Erythroblast (primary cell): ENCODE measurements at regions not wholly inside any gene's neighbourhood (a gene's known extent, or its start where the extent isn't known, plus 50 kb on each side); places are given as distances from the start of the nearest gene placed in this dataset.

Source experiments
- GATA1 ChIP-seq: IDR thresholded peaks from 2 replicates; pipeline ENCODE4 v1.6.1; 2011; ENCODE audit warnings: low read depth, mild to moderate bottlenecking, control low read depth, low read length, moderate library complexity
- POLR2A ChIP-seq: IDR thresholded peaks from 2 replicates; pipeline ENCODE4 v1.6.1; 2011; ENCODE audit warnings: mild to moderate bottlenecking, low read length

DNA sequence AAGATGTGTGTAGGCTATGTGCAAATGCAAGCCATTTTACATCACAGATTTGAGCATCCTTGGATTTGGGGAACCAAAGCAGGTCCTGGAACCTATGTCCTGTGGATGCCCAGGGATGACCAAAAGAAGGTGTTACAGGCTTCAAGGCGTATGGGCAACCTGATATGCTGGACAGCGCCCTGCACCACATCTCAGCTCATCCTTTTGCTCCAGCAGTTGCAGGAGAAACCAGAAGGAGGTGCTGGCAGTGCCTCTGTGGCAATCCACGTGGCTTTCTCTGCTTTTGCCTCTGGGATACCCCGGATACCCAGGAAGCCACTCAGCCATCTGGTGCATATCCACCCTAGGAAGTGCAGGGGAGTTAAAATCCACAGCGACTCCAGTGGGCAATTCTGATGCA, 110.3 kb upstream of the VSTM2B start:
- TF ChIP-seq POLR2A = no peak
- no peak for TF ChIP-seq GATA1
